NCI-H345 treated with DMSO at 0.1 percent for 48 hours (cell line): ENCODE measurements at regions not wholly inside any gene's neighbourhood (a gene's known extent, or its start where the extent isn't known, plus 50 kb on each side); places are given as distances from the start of the nearest gene placed in this dataset.
"Not testable (repeated sequence)": the region's sequence is repeated elsewhere in the genome, so short reads cannot be mapped to it uniquely, and the experiment has no call there.

Source experiments
- DNase-seq: peaks from one replicate; lab custom pipeline; 2025; ENCODE audit not compliant: unreplicated experiment; lab: John Stamatoyannopoulos, UW

DNA sequence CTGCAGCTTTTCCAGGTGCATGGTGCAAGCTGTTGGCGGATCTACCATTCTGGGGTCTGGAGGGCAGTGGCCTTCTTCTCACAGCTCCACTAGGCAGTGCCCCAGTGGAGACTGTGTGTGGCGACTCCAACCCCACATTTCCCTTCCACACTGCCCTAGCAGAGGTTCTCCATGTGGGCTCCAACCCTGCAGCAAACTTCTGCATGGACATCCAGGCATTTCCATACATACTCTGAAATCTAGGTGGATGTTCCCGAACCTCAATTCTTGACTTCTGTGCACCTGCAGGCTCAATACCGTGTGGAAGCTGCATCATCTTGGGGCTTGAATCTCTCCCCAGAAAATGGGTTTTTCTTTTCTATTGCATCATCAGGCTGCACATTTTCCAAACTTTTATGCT lies 160.2 kb upstream of the DYRK2 start:
- DNase-seq: not testable (repeated sequence)

DNA sequence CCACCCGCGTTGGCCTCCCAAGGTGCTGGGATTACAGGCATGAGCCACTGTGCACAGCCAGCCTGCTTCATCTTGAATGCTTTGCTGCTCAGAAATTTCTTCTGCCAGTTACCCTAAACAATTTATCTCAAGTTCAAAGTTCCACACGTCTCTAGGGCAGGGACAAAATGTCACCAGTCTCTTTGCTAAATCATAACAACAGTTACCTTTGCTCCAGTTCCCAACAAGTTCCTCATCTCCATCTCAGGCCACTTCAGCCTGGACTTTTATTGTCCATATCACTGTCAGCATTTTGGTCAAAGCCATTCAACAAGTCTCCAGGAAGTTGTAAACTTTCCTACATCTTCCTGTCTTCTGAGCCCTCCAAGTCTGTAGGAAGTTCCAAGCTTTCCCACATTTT lies 159.5 kb upstream of the DYRK2 start:
- DNase-seq: no peak

DNA sequence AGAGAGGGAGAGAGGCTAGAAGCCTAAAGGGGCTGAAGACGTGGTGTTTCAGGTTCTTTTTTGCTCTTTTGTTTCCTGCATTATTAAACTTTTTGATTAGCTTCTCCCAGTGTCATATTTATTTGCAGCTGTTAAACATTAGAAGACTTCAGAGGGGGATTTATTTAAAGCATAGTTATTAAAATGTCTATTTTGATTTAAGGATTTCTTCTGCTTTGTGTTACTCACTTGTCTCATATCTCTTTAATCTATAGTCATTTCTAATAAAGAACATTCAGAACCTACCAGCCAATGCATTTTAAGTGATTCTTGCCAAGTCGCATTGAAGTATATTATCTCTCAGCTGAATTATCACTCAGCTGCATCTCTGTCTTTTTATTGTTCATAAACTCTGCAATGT lies 152.0 kb upstream of the DYRK2 start:
- DNase-seq: no peak

DNA sequence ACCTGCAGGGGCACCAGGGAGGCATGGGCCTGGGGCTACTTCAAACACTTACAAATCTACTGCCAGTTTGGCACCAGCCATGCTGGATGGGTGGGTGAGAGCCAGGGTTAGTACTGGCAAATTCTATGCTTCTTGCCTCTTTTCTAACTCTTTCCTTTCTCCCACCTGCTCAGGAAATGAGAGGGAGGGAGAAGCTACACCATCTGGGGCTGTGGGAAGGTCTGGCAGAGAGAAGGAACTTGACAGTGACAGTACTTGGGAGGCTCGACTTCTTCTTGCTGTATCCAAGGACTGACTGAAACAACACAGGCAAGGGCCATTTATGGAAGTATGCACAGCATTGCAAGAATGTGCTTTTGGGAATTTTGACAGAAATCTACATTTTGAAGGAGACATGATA lies 149.6 kb upstream of the DYRK2 start:
- DNase-seq: no peak

DNA sequence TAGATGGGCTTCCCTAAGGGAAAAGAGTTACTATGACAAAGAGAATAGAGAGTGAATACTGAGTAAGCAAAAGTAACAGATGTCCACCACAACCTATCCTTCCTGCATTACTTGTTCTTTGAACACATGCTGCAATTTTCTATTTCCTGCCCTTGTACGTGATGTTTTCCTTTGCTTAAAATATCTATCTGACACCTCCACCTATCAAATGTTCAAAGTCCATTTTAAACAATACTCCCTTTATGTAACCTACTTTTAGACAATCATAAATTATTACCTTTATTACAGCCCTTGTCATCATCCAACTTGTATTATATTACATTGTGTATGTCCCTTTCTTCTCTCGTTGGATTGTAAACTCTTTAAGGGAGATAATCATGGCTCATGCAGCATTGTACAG lies 147.2 kb upstream of the DYRK2 start:
- DNase-seq: no peak

DNA sequence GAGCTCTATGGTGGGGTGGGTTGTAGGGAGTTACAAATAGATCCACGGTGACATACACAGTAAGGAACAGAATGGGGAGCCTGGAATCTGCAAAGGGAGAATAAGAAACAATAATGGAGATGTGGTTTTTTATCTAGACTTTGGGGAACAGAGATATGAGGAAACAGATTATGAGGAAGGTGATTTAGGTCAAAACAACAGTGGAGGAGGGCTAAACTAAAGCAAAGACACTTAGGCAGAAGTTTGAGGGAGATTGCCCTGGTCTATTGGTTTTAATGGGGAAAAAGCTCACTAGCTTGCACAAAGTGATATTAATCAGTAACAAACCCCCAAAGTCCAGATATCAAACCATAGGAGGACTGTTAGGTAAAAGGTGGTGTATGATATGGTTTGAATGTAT lies 144.5 kb upstream of the DYRK2 start:
- no peak for DNase-seq

DNA sequence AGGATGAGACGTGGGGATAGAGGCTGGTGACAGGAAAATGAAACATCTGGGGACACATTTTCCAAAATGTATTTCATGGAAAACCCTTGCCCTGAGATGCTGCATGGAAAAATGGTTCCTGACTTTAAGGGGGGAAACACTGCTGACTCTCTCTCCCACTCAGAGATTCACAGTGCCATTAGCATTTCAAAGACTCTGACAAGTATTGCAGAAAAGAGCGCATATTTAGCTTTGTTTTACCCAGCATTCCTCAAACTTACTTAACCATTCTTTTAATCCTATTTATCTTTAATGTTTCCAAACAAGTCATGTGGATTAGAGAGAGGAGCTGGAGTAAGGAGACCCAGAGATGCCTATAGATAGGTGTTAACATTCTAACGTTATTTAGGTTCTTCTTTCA lies 141.8 kb upstream of the DYRK2 start:
- DNase-seq: no peak

DNA sequence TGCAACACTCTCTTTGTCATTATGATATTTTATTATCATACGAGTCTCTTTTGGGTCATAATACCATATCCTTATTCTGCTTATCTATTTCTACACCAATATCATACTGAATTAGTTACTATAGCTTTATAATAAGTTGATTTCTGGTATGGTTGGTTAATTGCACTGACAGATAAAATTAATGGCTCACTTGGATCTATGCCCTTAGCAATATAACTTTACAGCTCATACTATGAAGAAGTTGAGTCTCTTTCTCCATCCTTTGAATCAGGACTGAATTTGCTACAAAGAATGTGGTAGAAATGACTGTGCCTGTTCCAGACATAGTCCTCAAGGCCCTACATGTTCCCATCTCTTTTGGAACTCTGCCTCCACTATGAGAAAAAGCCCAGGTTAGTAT lies 139.7 kb upstream of the DYRK2 start:
- DNase-seq: no peak

DNA sequence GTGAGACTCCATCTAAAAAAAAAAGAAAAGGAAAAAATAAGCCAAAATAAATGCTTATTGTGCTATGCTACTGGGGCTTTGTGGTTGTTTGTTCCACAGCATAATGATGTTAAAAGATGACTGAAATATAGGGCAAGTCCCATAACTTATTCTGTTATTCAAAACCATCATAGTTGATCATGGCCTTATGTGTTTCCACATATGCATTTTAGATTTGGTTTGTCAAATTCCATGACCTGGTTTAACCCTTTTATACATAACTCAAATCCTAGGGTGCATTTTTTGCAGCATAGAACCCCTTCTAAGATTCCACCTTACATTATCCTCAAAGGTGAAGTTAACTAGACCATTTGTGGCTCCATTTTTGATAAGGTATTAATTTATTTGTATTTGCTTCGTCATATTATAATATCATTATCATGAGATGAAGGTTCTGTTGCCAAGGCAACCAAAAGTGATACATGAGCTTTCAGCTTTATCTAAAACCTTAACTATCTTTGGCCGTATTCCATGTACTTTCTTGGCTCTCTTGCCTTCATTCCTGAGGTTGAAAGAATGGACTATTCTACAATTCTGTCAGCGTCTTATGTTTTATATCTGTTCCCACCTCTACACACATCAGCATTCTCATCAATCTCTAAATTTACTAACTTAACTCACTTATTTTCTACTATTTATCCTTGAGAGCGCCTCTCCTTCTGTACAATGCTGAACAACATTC lies 138.7 kb upstream of the DYRK2 start:
- no peak for DNase-seq

DNA sequence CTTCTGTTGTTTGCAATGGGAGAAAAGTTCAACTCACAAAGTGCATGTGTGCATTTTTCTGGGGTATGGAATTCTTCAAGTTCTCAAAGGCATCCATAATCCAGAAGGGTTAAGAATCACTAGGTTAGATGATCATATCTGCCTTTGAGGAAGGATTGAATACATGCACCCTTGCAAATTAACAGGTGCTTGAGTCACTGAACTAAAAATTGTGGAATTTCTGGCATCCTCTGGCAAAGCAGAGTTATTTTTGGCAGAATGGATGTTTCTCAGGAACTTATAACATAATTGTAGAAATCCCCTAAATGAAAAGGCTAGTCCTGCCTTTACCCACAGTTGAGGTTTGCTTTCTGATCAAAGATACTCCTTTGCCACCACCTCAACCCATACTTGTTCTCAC lies 136.5 kb upstream of the DYRK2 start:
- DNase-seq: no peak

DNA sequence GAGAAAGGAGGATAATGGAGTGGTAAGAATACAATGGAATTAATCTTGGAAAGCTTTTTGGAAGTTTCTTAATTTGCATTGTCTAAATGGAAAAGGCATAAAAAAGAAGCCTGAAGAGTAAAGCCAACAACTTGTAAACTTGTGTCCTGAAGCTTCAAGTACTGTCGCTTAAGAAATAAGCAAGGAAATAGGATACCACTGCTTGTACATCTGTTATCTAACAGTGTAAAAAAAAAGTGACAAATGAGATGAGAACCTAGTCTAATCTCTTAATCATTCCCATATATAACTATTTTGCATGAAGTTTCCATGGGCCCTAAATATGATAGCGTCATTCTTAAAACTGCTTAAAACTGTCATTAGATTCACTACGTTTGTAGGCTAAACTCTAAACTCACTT lies 134.0 kb upstream of the DYRK2 start:
- DNase-seq: no peak

DNA sequence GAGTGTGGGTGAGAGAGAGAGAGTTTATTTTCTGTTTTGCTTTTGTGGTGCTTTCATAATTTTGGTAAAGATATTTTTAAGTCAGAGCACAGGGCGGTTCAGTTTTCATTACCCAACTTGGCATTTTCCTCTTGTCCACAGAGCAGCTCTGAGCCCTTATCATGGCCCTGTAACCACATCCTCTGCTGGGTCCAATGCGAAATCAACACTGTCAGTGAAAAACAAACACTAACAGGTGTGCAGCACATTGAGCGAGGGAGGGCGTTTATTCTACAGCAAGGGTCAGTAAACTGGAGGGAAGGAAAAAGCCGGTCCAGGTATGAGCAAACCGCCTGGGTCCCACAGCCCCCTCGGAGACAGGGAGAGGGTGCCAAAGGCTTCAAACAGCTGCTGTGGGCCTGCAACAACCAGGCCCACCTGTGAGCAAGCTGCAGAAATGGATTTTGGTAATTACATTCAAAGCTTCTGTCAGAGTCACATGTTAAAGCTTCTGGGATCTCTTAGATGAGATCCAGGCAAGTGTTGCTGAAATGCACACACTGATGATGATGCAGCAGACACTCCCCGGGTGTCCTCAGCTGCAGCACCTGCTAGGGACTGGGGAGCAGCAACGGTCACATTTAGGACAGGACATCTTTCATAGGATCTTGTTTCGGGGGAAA lies 132.7 kb upstream of the DYRK2 start:
- DNase-seq: peak; percentile 84

DNA sequence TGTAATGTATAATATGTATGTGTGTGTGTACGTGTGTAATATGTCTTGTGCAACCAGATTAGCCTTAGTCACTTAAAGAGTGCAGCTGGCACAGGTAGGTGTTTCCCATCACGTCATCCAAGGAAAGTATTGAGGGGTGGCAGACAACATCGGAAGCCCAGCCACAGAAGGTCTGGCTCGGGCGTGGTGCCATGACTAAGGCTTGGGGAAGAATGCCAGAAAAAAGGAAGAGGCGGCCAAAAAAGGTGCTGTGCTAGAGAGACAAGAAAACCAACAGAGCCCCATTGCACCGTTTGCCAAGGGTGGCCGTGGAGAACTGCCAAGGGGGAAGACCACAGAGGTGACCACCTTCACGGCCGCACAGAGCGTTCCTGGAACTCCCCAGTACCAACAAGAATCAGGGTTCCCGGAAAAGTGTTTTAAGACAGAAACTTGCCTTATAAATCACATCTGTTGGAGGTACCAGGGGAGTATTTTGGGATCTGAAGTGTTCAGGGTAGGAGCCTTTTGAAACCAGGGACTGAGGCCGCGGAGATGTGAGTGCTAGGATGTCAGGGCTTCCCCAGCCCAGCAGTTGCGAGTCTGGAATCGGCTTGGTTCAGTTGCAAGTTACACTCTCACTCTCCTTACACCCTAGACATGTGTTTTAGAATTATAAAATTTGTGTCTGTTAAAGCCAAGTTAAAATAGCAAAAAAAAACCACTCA lies 131.2 kb upstream of the DYRK2 start:
- no peak for DNase-seq

DNA sequence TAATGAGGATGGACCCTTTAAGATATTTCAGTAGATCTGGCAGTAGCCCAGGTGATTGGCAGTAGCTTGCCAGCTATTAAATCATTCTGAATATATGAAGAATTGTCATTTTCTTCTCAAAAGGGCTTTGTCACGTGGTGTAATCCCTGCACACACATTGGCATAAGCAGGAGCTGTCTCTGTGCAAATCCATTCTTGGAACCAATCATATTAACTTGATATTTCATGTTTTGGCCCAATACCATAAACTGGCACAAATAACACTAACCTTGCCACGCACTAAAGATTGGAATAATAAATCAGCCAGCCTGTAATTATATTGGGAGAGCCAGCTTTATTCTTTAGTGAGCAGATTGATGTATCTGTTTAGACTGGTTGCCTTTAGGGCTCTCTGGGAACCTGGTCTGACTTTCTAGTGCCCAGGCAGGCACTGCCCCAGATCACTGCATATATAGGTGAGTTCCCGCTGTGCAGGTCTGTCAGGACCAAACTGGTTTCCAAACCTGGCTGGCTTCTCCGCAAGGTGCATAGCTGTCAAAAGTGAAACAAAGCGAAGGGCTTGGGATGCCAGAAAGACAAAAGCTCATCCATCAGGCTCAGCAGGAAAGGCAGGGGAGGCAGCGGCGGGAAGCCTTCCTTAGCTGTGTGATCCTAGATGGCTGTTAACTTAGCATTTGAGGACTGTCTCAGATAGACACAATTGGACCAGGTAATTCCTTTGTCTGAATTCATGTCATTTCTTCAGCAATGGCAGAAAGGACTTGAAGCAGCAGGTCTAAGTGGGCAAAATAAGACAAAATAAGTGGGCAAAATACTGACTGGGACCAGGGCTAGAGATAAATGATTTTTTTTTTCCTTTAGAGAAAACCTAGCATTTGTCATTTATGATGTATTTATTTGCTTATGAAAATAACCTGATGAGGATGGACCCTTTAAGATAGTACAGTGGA lies 128.8 kb upstream of the DYRK2 start:
- DNase-seq: peak; percentile 94

DNA sequence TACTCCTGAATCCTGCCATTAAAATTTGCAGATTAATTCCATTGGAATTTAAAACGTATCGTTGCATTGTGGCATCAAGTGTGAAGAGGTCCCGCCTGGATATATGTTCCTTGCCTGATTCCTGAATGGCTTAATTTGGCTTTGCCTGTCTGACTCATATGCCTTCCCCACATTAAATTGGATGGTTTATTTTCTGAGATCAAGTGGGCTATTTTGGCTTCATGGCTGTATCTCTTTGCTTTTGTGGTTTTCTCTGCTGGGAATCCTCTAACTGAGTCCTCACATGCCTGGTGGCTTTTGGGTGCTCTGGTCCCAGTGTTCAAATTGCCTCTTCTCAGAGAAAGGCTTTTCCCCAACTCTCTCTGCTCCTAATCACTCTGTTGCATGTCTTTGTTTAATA lies 127.9 kb upstream of the DYRK2 start:
- no peak for DNase-seq

DNA sequence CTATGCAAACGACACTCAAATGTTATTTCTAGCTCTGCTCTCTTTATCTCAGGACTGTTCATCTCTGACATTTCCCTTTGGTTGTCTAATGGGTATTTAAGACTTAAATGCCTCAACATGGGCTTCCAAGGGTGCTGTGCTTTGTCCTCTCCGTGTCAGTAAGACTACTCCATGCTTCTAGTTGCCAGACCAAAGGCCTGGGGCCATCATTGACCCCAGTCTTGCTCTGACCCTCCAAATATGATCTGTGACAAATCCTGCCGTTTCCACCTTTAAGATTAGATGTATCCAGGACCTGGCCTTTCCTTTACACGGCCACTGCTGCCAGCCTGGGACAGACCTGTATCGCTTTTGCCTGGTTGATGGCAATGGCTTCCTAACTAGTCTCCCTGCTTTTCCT lies 126.3 kb upstream of the DYRK2 start:
- no peak for DNase-seq

DNA sequence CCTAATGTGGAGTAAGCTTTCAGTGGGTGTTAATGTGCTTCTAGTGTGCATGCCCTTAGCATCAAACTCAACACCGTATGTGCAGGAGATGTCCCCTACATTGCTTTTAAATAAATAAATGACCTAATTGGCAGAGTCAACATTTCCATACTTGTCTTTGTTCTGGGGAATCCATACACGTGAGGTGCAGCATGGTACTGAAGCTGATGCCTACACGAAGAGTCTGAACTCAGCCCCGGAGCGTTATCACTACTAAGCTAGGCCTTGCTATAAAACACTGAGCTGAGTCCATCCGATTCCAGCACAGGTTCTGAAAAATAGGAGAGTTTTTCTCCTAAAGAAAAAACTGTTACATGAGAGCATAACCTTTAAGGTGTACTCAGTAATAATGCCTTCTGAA lies 125.0 kb upstream of the DYRK2 start:
- DNase-seq: no peak

DNA sequence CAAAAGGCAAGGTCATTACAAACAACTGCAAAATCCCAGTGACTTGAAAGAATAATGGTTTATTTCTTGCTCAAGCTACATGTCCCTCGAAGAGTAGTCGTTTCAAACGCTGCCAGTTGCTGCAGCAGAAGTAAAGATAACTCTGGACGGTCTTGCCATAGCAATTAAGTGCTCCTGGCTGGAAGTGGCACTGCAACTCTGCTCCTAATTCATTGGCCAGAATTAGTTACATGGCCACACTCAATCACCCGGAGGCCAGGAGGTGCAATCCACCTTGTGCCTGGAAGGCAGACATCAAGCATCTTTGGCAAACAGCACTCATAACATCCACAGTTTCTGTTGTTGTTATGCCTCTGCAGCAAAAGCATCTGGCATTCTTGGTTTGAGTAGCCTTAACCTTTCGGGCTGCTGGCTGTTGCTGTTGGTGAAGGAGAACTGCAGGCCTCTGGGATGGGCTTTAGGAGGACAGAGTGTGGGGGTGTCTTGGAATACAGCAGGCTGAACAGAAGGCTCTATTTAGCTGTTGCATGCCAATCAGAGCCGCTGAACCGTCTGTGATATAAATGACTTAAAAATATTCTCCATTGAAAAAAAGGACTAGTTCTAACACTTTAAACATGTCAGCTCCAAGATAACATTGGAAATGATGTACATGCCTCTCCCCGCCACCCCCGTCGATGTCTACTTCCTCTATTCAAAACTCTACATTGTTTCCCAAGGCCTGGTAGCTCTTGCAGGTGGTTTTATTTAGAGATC lies 123.5 kb upstream of the DYRK2 start:
- DNase-seq: no peak

DNA sequence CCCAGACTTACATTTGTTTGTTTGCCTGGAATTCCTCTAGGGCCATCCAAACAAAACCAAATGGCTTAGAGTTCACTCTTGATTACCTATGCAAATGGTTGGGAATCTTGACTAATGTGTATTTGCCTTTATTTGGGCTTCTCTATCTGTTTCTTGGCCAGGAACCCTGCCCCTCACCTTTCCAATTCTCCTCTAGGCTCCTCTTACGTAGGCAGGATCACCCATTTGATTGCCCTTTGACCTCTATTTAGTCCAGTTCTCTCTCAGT lies 123.0 kb upstream of the DYRK2 start:
- no peak for DNase-seq

DNA sequence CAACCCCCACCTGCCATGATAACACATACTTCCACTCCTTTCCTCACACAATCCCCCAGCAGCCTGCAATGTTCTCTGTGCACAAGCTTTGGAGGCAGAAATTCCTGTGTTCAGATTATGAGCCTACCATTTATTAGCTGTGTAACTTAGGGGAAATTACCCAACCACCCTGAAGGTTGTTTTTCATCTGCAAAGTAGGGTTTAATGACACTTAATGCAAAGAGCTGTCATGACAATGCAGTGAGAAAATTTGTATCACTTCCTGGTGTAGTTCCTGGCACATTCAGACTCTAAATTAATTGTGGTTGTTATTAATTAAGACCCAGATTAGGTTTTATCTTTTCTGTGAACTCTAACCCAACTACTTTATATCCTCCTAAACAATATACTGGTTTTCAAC lies 122.4 kb upstream of the DYRK2 start:
- DNase-seq: no peak

DNA sequence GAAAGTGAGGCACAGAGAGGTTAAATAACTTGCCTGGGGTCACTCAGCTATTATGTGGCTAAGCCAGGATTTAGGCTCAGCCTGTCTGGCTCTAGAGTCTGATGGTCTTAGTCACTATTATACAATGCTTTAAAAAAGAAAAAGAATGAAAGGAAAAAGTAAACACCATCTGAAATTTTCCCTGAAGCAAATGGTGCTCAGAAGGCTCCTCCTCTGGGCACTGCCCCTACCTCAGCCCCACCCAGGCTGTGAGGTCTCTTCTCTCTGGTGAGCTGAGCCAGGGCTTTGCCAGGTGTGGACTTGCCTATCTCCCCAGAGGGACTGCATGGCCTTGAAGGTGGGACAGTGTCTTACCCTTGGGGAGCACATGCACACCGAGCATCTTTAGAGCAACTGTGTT lies 117.5 kb upstream of the DYRK2 start:
- DNase-seq: no peak
